GM23338 (cell line): ENCODE measurements at regions not wholly inside any gene's neighbourhood (a gene's known extent, or its start where the extent isn't known, plus 50 kb on each side); places are given as distances from the start of the nearest gene placed in this dataset.

Experiments
- ATAC-seq: fragments of 200-7000 bp; cut with Tn5 transposase; 3 replicates; pipeline ENCODE4 v1.9.1; 2020
- DNase-seq: peaks from one replicate; pipeline ENCODE4 v3.0.0-alpha.2; 2015; ENCODE audit warnings: low spot score
- H2AFZ ChIP-seq: fragments of 200-600 bp; sonication (generic); 2 replicates; pipeline ENCODE4 v1.8.0; 2016; ENCODE audit warnings: antibody characterized with exemption, mild to moderate bottlenecking, moderate library complexity
- H3F3A ChIP-seq: fragments of 200-600 bp; sonication (generic); replicated peaks from 2 replicates; pipeline ENCODE4 v1.8.0; 2017; ENCODE audit warnings: antibody characterized with exemption, mixed run types, low read depth
- H3K27ac ChIP-seq: fragments of 200-600 bp; sonication (generic); 2 replicates; pipeline ENCODE4 v1.6.1; 2016; ENCODE audit warnings: low read depth
- H3K27me3 ChIP-seq: fragments of 200-600 bp; sonication (generic); 2 replicates; pipeline ENCODE4 v1.8.0; 2016; ENCODE audit warnings: mild to moderate bottlenecking, mixed run types, moderate library complexity; ENCODE audit not compliant: insufficient read depth
- H3K36me3 ChIP-seq: fragments of 200-600 bp; sonication (generic); 2 replicates; pipeline ENCODE4 v1.8.0; 2016; ENCODE audit warnings: mild to moderate bottlenecking; ENCODE audit not compliant: insufficient read depth
- H3K4me1 ChIP-seq: fragments of 200-600 bp; sonication (generic); 2 replicates; pipeline ENCODE4 v1.8.0; 2016; ENCODE audit warnings: mild to moderate bottlenecking, moderate library complexity; ENCODE audit not compliant: insufficient read depth
- H3K4me2 ChIP-seq: fragments of 200-600 bp; sonication (generic); 2 replicates; pipeline ENCODE4 v1.7.1; 2017; ENCODE audit warnings: mixed run types
- H3K4me3 ChIP-seq: fragments of 200-600 bp; sonication (generic); 2 replicates; pipeline ENCODE4 v1.6.1; 2016; ENCODE audit warnings: mixed run types
- H3K79me2 ChIP-seq: fragments of 200-600 bp; sonication (generic); replicated peaks from 2 replicates; pipeline ENCODE4 v1.8.0; 2017; ENCODE audit warnings: mild to moderate bottlenecking; ENCODE audit not compliant: insufficient read depth
- H3K9me2 ChIP-seq: fragments of 200-600 bp; sonication (generic); 2 replicates; pipeline ENCODE4 v1.8.0; 2017; ENCODE audit not compliant: insufficient read depth
- H4K20me1 ChIP-seq: fragments of 200-600 bp; sonication (generic); replicated peaks from 2 replicates; pipeline ENCODE4 v1.8.0; 2017; ENCODE audit warnings: mild to moderate bottlenecking; ENCODE audit not compliant: insufficient read depth
- H3K27ac Mint-ChIP-seq: 2 replicates; pipeline ENCODE4 v1.8.0; 2020; ENCODE audit warnings: inconsistent platforms, mild to moderate bottlenecking, moderate library complexity, mixed read lengths
- H3K27me3 Mint-ChIP-seq: 3 replicates; pipeline ENCODE4 v1.8.0; 2022; ENCODE audit warnings: low read depth, mild to moderate bottlenecking, moderate library complexity, mixed read lengths, inconsistent platforms; ENCODE audit not compliant: insufficient read depth, poor library complexity
- H3K36me3 Mint-ChIP-seq: 3 replicates; pipeline ENCODE4 v1.8.0; 2021; ENCODE audit warnings: low read depth, mild to moderate bottlenecking, inconsistent platforms, moderate library complexity, mixed read lengths
- H3K4me1 Mint-ChIP-seq: 3 replicates; pipeline ENCODE4 v1.8.0; 2020; ENCODE audit warnings: mild to moderate bottlenecking, inconsistent platforms, mixed read lengths
- H3K4me3 Mint-ChIP-seq: 3 replicates; pipeline ENCODE4 v1.8.0; 2021; ENCODE audit warnings: moderate library complexity, mild to moderate bottlenecking, inconsistent platforms, mixed read lengths
- H3K9me3 Mint-ChIP-seq: 3 replicates; pipeline ENCODE4 v1.8.0; 2020; ENCODE audit warnings: moderate library complexity, mild to moderate bottlenecking, inconsistent platforms, mixed read lengths
- CREB1 ChIP-seq: fragments of 250-450 bp; sonication (Bioruptor Pico); IDR thresholded peaks from 2 replicates; pipeline ENCODE4 v1.5.0; 2020; ENCODE audit warnings: low read depth, mild to moderate bottlenecking, moderate library complexity
- EZH2 ChIP-seq: fragments of 200-600 bp; sonication (generic); IDR thresholded peaks from one replicate; pipeline ENCODE4 v1.8.0; 2017; ENCODE audit warnings: antibody characterized with exemption, mild to moderate bottlenecking, low read depth; ENCODE audit not compliant: unreplicated experiment
- EZH2phosphoT487 ChIP-seq: fragments of 200-600 bp; sonication (generic); IDR thresholded peaks from one replicate; pipeline ENCODE4 v1.8.1; 2018; ENCODE audit warnings: antibody characterized with exemption; ENCODE audit not compliant: unreplicated experiment
- JUNB ChIP-seq: IDR thresholded peaks from one replicate; pipeline ENCODE4 v1.6.1; 2016; ENCODE audit warnings: antibody characterized with exemption; ENCODE audit not compliant: unreplicated experiment
- NANOG ChIP-seq: IDR thresholded peaks from 2 replicates; pipeline ENCODE4 v1.6.1; 2016; ENCODE audit warnings: antibody characterized with exemption, borderline replicate concordance
- POLR2AphosphoS5 ChIP-seq: IDR thresholded peaks from 2 replicates; pipeline ENCODE4 v1.6.1; 2016; ENCODE audit warnings: antibody characterized with exemption, low read depth
- STAT1 ChIP-seq: IDR thresholded peaks from one replicate; pipeline ENCODE4 v1.6.1; 2016; ENCODE audit warnings: antibody characterized with exemption; ENCODE audit not compliant: unreplicated experiment
- ZNF462 ChIP-seq: fragments of 250-450 bp; sonication (Bioruptor Pico); IDR thresholded peaks from 2 replicates; pipeline ENCODE4 v1.5.0; 2020; ENCODE audit warnings: mild to moderate bottlenecking, moderate library complexity
- TF ChIP-seq, protein P1 (sequence below): IDR thresholded peaks from one replicate; pipeline ENCODE4 v1.6.1; 2018; ENCODE audit warnings: antibody characterized with exemption; ENCODE audit not compliant: unreplicated experiment
- TF ChIP-seq, protein P2 (sequence below): IDR thresholded peaks from 2 replicates; pipeline ENCODE4 v1.6.1; 2016; ENCODE audit warnings: antibody characterized with exemption
- TF ChIP-seq, protein P3 (sequence below), 2 experiments: fragments of 200-600 bp in 1 of 2; sonication (generic) in 1 of 2; conservative IDR thresholded peaks; 2 replicates each; pipeline versions ENCODE4 v1.5.1 to v1.6.1; 2016 to 2017; ENCODE audit warnings: antibody characterized with exemption in 2 of 2, low read depth in 2 of 2, mild to moderate bottlenecking in 2 of 2, moderate library complexity in 1 of 2

DNA sequence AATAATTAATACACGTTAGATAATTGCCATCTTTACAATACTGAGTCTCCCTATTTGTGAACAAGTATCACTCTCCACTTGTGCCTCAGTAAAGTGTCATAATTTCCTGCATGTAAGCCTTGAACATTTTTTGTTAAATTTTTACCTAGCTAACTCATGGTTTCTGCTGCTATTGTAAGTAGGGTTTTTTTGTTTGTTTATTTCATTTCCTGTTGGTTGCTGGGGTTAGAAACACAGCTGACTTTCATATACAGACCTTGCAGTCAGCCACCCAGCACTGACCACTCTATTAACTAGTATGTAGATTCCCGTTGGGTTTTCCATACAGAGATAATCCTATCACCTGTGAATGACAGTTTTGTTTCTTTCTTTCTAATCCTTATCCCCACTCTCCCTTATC, 133.3 kb downstream of the MPP7 start:
- no peaks in the 10 kb centered on the region for H3F3A ChIP-seq
- no peaks in the 10 kb centered on the region for H3K9me2 ChIP-seq
- H3K36me3 ChIP-seq: no peaks in the 10 kb centered on the region
- H2AFZ ChIP-seq: no peak overlapping the region
- no peak overlapping the region for H3K4me3 Mint-ChIP-seq
- H3K27me3 Mint-ChIP-seq: no peaks in the 10 kb centered on the region
- no peak overlapping the region for H3K4me3 ChIP-seq
- no peaks in the 10 kb centered on the region for H3K4me1 ChIP-seq
- peaks cover 8% of the 10 kb centered on the region; the same call in 2 of the 3 replicates for H3K4me1 Mint-ChIP-seq
- DNase-seq: no peak
- H3K27ac Mint-ChIP-seq: no peak overlapping the region
- no peak overlapping the region for H3K4me2 ChIP-seq
- TF ChIP-seq ZNF462 (CRISPR knock-in tag) (no peak), POLR2AphosphoS5 (no peak), JUNB (no peak), EZH2 (no peak), CREB1 (CRISPR knock-in tag) (no peak), NANOG (no peak), EZH2phosphoT487 (no peak), STAT1 (no peak)
- TF ChIP-seq, protein P1, sequence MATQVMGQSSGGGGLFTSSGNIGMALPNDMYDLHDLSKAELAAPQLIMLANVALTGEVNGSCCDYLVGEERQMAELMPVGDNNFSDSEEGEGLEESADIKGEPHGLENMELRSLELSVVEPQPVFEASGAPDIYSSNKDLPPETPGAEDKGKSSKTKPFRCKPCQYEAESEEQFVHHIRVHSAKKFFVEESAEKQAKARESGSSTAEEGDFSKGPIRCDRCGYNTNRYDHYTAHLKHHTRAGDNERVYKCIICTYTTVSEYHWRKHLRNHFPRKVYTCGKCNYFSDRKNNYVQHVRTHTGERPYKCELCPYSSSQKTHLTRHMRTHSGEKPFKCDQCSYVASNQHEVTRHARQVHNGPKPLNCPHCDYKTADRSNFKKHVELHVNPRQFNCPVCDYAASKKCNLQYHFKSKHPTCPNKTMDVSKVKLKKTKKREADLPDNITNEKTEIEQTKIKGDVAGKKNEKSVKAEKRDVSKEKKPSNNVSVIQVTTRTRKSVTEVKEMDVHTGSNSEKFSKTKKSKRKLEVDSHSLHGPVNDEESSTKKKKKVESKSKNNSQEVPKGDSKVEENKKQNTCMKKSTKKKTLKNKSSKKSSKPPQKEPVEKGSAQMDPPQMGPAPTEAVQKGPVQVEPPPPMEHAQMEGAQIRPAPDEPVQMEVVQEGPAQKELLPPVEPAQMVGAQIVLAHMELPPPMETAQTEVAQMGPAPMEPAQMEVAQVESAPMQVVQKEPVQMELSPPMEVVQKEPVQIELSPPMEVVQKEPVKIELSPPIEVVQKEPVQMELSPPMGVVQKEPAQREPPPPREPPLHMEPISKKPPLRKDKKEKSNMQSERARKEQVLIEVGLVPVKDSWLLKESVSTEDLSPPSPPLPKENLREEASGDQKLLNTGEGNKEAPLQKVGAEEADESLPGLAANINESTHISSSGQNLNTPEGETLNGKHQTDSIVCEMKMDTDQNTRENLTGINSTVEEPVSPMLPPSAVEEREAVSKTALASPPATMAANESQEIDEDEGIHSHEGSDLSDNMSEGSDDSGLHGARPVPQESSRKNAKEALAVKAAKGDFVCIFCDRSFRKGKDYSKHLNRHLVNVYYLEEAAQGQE: no peak
- TF ChIP-seq, protein P2, sequence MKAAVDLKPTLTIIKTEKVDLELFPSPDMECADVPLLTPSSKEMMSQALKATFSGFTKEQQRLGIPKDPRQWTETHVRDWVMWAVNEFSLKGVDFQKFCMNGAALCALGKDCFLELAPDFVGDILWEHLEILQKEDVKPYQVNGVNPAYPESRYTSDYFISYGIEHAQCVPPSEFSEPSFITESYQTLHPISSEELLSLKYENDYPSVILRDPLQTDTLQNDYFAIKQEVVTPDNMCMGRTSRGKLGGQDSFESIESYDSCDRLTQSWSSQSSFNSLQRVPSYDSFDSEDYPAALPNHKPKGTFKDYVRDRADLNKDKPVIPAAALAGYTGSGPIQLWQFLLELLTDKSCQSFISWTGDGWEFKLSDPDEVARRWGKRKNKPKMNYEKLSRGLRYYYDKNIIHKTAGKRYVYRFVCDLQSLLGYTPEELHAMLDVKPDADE: no peak
- TF ChIP-seq, protein P3, sequence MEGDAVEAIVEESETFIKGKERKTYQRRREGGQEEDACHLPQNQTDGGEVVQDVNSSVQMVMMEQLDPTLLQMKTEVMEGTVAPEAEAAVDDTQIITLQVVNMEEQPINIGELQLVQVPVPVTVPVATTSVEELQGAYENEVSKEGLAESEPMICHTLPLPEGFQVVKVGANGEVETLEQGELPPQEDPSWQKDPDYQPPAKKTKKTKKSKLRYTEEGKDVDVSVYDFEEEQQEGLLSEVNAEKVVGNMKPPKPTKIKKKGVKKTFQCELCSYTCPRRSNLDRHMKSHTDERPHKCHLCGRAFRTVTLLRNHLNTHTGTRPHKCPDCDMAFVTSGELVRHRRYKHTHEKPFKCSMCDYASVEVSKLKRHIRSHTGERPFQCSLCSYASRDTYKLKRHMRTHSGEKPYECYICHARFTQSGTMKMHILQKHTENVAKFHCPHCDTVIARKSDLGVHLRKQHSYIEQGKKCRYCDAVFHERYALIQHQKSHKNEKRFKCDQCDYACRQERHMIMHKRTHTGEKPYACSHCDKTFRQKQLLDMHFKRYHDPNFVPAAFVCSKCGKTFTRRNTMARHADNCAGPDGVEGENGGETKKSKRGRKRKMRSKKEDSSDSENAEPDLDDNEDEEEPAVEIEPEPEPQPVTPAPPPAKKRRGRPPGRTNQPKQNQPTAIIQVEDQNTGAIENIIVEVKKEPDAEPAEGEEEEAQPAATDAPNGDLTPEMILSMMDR (conservative IDR thresholded peaks at IDR 0.05; ENCODE audit: low read depth in 2 of 2): no peak
- no peak overlapping the region for H3K27ac ChIP-seq
- no peaks in the 10 kb centered on the region for H3K9me3 Mint-ChIP-seq
- H3K79me2 ChIP-seq: no peaks in the 10 kb centered on the region
- H4K20me1 ChIP-seq: no peaks in the 10 kb centered on the region
- H3K36me3 Mint-ChIP-seq: no peaks in the 10 kb centered on the region
- ATAC-seq: no peak
- H3K27me3 ChIP-seq: no peaks in the 10 kb centered on the region
